ENCODE measurements at regions not wholly inside any gene's neighbourhood (a gene's known extent, or its start where the extent isn't known, plus 50 kb on each side); places are given as distances from the start of the nearest gene placed in this dataset.
"Not testable (repeated sequence)": the region's sequence is repeated elsewhere in the genome, so short reads cannot be mapped to it uniquely, and the experiment has no call there.

DNA sequence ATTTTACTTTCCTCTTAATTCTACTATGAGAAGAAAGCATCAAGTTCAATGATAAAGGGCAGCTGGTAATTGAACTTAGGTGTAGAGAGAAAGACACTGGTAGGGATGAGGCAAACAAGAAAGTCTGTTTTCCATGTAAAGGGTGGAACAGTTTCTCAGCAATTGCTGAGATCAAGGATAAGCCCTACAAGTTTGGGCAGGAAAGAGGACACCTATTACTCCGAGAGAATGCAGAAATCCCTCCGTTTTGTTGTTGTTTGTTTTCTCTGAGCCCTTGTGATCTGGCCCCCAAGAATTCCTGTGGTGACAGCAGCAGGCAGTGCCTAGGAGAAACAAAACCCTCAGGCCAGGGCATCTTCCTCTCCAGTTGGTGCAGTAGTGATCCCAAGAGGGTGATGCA, 324.7 kb downstream of the SPATA31A6 start:
- TF ChIP-seq, protein P1, sequence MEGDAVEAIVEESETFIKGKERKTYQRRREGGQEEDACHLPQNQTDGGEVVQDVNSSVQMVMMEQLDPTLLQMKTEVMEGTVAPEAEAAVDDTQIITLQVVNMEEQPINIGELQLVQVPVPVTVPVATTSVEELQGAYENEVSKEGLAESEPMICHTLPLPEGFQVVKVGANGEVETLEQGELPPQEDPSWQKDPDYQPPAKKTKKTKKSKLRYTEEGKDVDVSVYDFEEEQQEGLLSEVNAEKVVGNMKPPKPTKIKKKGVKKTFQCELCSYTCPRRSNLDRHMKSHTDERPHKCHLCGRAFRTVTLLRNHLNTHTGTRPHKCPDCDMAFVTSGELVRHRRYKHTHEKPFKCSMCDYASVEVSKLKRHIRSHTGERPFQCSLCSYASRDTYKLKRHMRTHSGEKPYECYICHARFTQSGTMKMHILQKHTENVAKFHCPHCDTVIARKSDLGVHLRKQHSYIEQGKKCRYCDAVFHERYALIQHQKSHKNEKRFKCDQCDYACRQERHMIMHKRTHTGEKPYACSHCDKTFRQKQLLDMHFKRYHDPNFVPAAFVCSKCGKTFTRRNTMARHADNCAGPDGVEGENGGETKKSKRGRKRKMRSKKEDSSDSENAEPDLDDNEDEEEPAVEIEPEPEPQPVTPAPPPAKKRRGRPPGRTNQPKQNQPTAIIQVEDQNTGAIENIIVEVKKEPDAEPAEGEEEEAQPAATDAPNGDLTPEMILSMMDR (IDR thresholded peaks at IDR 0.05; ENCODE audit: low read depth, low read length), result not testable (repeated sequence)
- TF ChIP-seq POLR2A (IDR thresholded peaks at IDR 0.05; ENCODE audit: extremely low read depth, insufficient read length); MYC (IDR thresholded peaks at IDR 0.05; ENCODE audit: low read depth, low read length): not testable (repeated sequence)
- TF ChIP-seq, protein P2, sequence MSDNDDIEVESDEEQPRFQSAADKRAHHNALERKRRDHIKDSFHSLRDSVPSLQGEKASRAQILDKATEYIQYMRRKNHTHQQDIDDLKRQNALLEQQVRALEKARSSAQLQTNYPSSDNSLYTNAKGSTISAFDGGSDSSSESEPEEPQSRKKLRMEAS (IDR thresholded peaks at IDR 0.05; ENCODE audit: low read depth, low read length), result not testable (repeated sequence)
